ENCODE measurements at regions not wholly inside any gene's neighbourhood (a gene's known extent, or its start where the extent isn't known, plus 50 kb on each side); places are given as distances from the start of the nearest gene placed in this dataset.

DNA sequence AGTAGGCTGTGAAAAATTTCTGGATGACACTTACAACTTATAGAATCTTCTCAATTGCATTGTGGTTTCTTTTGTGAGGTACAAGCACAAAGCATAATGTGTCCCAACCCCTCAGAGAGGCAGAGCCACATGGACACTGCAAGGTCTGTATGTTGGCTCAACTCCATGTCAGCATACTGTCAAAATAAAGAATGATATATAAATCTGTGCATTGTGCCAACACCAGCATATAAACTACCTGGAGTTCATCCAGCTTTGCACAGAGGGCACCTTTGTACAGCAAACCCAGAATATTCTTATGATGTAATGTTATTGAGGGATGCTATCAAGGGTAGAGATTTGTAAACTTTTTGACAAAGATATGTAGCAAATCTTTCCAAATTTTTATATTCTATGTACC is 1065.8 kb upstream of the MIR17HG start:
- Histone ChIP-seq H2AFZ (ENCODE audit: low read depth, low read length, poor library complexity, severe bottlenecking) (no peak overlapping the region), H3K4me2 (ENCODE audit: low read length) (no peak overlapping the region), H3K4me3 (replicated peaks in 1 of 2; ENCODE audit: low read depth in 1 of 2, low read length in 2 of 2) (no peak overlapping the region), H3K79me2 (ENCODE audit: insufficient read depth, low read length) (no peaks in the 10 kb centered on the region), H3K27me3 (ENCODE audit: insufficient read depth, low read length) (no peaks in the 10 kb centered on the region), H3K36me3 (ENCODE audit: control insufficient read depth in 1 of 2, insufficient read depth in 2 of 2, low read length in 2 of 2) (no peaks in the 10 kb centered on the region), H3K27ac (ENCODE audit: low read depth, low read length) (no peak overlapping the region), H3K9ac (ENCODE audit: low read length) (no peak overlapping the region), H3K4me1 (ENCODE audit: control insufficient read depth in 1 of 2, insufficient read depth in 2 of 2, low read length in 2 of 2) (no peaks in the 10 kb centered on the region), H4K20me1 (ENCODE audit: insufficient read depth) (no peaks in the 10 kb centered on the region), H3K9me2 (ENCODE audit: insufficient read depth) (no peaks in the 10 kb centered on the region), H3K9me3 (ENCODE audit: control insufficient read depth in 1 of 2, insufficient read depth in 1 of 2, low read depth in 1 of 2, low read length in 2 of 2) (0 out of 4 replicates have a peak, but pooled peaks cover 0 to 3% of the 10 kb centered on the region in 2 experiments)
- RAD21 ChIA-PET (ENCODE audit: low non-redundant PET in 1 of 2, low total read pairs in 2 of 2, uncharacterized antibody in 2 of 2, unreplicated experiment in 2 of 2), result no interaction called here
- ATAC-seq (no peak), DNase-seq (ENCODE audit: low read depth, low spot score) (no peak)
- POLR2A ChIA-PET, result no interaction called here
- CTCF ChIA-PET, result no interaction called here
- no TSS peak for BruUV-seq (replicated peaks)
- intact Hi-C loops (cut with micrococcal nuclease), result no loop called here
- no peak for TF ChIP-seq EGR1 (IDR thresholded peaks at IDR 0.05; ENCODE audit: low read depth)
- TF ChIP-seq, protein P1, sequence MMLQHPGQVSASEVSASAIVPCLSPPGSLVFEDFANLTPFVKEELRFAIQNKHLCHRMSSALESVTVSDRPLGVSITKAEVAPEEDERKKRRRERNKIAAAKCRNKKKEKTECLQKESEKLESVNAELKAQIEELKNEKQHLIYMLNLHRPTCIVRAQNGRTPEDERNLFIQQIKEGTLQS (IDR thresholded peaks at IDR 0.05), result no peak
- no peak for TF ChIP-seq POLR2A (IDR thresholded peaks at IDR 0.05; ENCODE audit: borderline replicate concordance, extremely low read depth, insufficient read depth, insufficient read length)
- TF ChIP-seq, protein P2, sequence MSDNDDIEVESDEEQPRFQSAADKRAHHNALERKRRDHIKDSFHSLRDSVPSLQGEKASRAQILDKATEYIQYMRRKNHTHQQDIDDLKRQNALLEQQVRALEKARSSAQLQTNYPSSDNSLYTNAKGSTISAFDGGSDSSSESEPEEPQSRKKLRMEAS (IDR thresholded peaks at IDR 0.05), result no peak
- TF ChIP-seq, protein P3, sequence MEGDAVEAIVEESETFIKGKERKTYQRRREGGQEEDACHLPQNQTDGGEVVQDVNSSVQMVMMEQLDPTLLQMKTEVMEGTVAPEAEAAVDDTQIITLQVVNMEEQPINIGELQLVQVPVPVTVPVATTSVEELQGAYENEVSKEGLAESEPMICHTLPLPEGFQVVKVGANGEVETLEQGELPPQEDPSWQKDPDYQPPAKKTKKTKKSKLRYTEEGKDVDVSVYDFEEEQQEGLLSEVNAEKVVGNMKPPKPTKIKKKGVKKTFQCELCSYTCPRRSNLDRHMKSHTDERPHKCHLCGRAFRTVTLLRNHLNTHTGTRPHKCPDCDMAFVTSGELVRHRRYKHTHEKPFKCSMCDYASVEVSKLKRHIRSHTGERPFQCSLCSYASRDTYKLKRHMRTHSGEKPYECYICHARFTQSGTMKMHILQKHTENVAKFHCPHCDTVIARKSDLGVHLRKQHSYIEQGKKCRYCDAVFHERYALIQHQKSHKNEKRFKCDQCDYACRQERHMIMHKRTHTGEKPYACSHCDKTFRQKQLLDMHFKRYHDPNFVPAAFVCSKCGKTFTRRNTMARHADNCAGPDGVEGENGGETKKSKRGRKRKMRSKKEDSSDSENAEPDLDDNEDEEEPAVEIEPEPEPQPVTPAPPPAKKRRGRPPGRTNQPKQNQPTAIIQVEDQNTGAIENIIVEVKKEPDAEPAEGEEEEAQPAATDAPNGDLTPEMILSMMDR (IDR thresholded peaks at IDR 0.05 in 2 of 3, conservative IDR thresholded peaks at IDR 0.05 in 1 of 3; ENCODE audit: borderline replicate concordance in 1 of 3, insufficient read depth in 1 of 3, low read depth in 2 of 3, low read length in 2 of 3), result no peak
- TF ChIP-seq JUND (IDR thresholded peaks at IDR 0.05), result no peak
- no peak for TF ChIP-seq EZH2phosphoT487 (IDR thresholded peaks at IDR 0.05; ENCODE audit: borderline replicate concordance)
- no peak for TF ChIP-seq POLR2AphosphoS5 (IDR thresholded peaks at IDR 0.05; ENCODE audit: low read depth, low read length)
- TF ChIP-seq RAD21 (IDR thresholded peaks at IDR 0.05; ENCODE audit: low read depth), result no peak
- TF ChIP-seq FOSL1 (IDR thresholded peaks at IDR 0.05; ENCODE audit: low read depth), result no peak
- TF ChIP-seq ELF1 (IDR thresholded peaks at IDR 0.05; ENCODE audit: borderline replicate concordance, low read depth), result no peak
- no peak for TF ChIP-seq CEBPB (IDR thresholded peaks at IDR 0.05; ENCODE audit: low read depth)
- no peak for TF ChIP-seq ZFX (IDR thresholded peaks at IDR 0.05)
- no peak for TF ChIP-seq YY1 (IDR thresholded peaks at IDR 0.05; ENCODE audit: extremely low read depth, insufficient replicate concordance, low read depth, low read length)
- TF ChIP-seq, protein P4, sequence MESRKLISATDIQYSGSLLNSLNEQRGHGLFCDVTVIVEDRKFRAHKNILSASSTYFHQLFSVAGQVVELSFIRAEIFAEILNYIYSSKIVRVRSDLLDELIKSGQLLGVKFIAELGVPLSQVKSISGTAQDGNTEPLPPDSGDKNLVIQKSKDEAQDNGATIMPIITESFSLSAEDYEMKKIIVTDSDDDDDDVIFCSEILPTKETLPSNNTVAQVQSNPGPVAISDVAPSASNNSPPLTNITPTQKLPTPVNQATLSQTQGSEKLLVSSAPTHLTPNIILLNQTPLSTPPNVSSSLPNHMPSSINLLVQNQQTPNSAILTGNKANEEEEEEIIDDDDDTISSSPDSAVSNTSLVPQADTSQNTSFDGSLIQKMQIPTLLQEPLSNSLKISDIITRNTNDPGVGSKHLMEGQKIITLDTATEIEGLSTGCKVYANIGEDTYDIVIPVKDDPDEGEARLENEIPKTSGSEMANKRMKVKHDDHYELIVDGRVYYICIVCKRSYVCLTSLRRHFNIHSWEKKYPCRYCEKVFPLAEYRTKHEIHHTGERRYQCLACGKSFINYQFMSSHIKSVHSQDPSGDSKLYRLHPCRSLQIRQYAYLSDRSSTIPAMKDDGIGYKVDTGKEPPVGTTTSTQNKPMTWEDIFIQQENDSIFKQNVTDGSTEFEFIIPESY (IDR thresholded peaks at IDR 0.05; ENCODE audit: extremely low read depth, insufficient replicate concordance, low read length), result no peak
- no peak for TF ChIP-seq EZH2 (IDR thresholded peaks at IDR 0.05)

All from HCT116 (cell line).